ENCODE measurements at regions not wholly inside any gene's neighbourhood (a gene's known extent, or its start where the extent isn't known, plus 50 kb on each side); places are given as distances from the start of the nearest gene placed in this dataset.

GRCh38 chr17:6191405-6192324 lies 121.5 kb downstream of the WSCD1 start:
- DNase-seq (ENCODE audit: low read depth, low spot score) = no peak
- Histone ChIP-seq H3K27ac (ENCODE audit: low read depth, low read length) (no peak overlapping the region), H3K9me3 (ENCODE audit: control insufficient read depth, insufficient read depth, low read length) (peaks cover 14% of the 10 kb centered on the region), H3K27me3 (ENCODE audit: control insufficient read depth, insufficient read depth, low read length) (no peaks in the 10 kb centered on the region), H3K4me3 (ENCODE audit: low read depth, low read length) (no peak overlapping the region)
- CTCF ChIA-PET = no interaction called here
- POLR2A ChIA-PET = no interaction called here
- no peak for TF ChIP-seq CTCF (IDR thresholded peaks at IDR 0.05; ENCODE audit: low read depth, low read length)

GRCh38 chr17:6187836-6188235 lies 117.7 kb downstream of the WSCD1 start:
- no peak overlapping the region for H3K4me3 ChIP-seq (ENCODE audit: low read depth, low read length)
- POLR2A ChIA-PET = interaction anchor here (0.7 kb wide), 1 partner anchor 167 kb away, joined by 3 read pairs; no protein-coding TSS in a partner anchor
- no peak overlapping the region for H3K27ac ChIP-seq (ENCODE audit: low read depth, low read length)
- no peak for TF ChIP-seq CTCF (IDR thresholded peaks at IDR 0.05; ENCODE audit: low read depth, low read length)
- peaks cover 12% of the 10 kb centered on the region for H3K9me3 ChIP-seq (ENCODE audit: control insufficient read depth, insufficient read depth, low read length)
- DNase-seq (ENCODE audit: low read depth, low spot score) = no peak
- CTCF ChIA-PET = no interaction called here
- H3K27me3 ChIP-seq (ENCODE audit: control insufficient read depth, insufficient read depth, low read length) = no peaks in the 10 kb centered on the region

- ChIA-PET POLR2A (no interaction called here), CTCF (no interaction called here)
- Histone ChIP-seq H3K4me3 (ENCODE audit: low read depth, low read length) (no peak overlapping the region), H3K27me3 (ENCODE audit: control insufficient read depth, insufficient read depth, low read length) (no peaks in the 10 kb centered on the region), H3K27ac (ENCODE audit: low read depth, low read length) (no peak overlapping the region), H3K9me3 (ENCODE audit: control insufficient read depth, insufficient read depth, low read length) (peaks cover 12% of the 10 kb centered on the region)
- no peak for TF ChIP-seq CTCF (IDR thresholded peaks at IDR 0.05; ENCODE audit: low read depth, low read length)
- DNase-seq (ENCODE audit: low read depth, low spot score) = no peak
These were observed 116.8 kb downstream of the WSCD1 start for GRCh38 chr17:6186998-6187397.

GRCh38 chr17:6184508-6184907 lies 114.3 kb downstream of the WSCD1 start:
- TF ChIP-seq CTCF (IDR thresholded peaks at IDR 0.05; ENCODE audit: low read depth, low read length) = no peak
- peaks cover 2% of the 10 kb centered on the region for H3K9me3 ChIP-seq (ENCODE audit: control insufficient read depth, insufficient read depth, low read length)
- DNase-seq (ENCODE audit: low read depth, low spot score) = no peak
- POLR2A ChIA-PET = no interaction called here
- H3K27me3 ChIP-seq (ENCODE audit: control insufficient read depth, insufficient read depth, low read length) = no peaks in the 10 kb centered on the region
- no peak overlapping the region for H3K4me3 ChIP-seq (ENCODE audit: low read depth, low read length)
- H3K27ac ChIP-seq (ENCODE audit: low read depth, low read length) = no peak overlapping the region
- CTCF ChIA-PET = no interaction called here

GRCh38 chr17:6179017-6179416 lies 108.8 kb downstream of the WSCD1 start:
- Histone ChIP-seq H3K27ac (ENCODE audit: low read depth, low read length) (no peak overlapping the region), H3K27me3 (ENCODE audit: control insufficient read depth, insufficient read depth, low read length) (no peaks in the 10 kb centered on the region), H3K9me3 (ENCODE audit: control insufficient read depth, insufficient read depth, low read length) (peaks cover 12% of the 10 kb centered on the region), H3K4me3 (ENCODE audit: low read depth, low read length) (no peak overlapping the region)
- no peak for TF ChIP-seq CTCF (IDR thresholded peaks at IDR 0.05; ENCODE audit: low read depth, low read length)
- CTCF ChIA-PET = no interaction called here
- DNase-seq (ENCODE audit: low read depth, low spot score) = no peak
- POLR2A ChIA-PET = no interaction called here
